Epithelial cell of prostate (primary cell): ENCODE measurements at regions not wholly inside any gene's neighbourhood (a gene's known extent, or its start where the extent isn't known, plus 50 kb on each side); places are given as distances from the start of the nearest gene placed in this dataset.

Source experiments
- DNase-seq: peaks from one replicate; pipeline ENCODE4 v3.0.0-alpha.2; 2011; ENCODE audit warnings: low read depth, low spot score
- H3K27ac ChIP-seq: fragments of 450-650 bp; 2 replicates; pipeline ENCODE4 v1.5.1; 2017; ENCODE audit warnings: mild to moderate bottlenecking

DNA sequence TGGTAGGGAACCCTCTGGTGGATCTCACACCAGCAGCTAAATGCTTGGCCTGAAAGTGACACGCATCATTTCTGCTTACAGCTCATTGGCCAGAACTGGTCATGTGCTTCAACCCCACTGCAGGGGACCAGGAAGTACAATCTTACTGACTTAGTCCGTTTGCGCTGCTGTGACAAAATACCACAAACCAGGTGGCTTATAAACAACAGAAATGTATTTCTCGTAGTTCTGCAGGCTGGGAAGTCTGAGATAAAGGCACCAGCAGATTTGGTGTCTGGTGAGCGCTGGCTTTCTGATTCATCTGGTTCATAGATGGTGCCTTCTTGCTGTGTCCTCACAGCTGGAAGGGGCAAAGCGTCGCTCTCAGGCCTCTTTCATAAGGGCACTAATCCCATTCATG, 77.4 kb upstream of the SELENOK start:
- DNase-seq, result no peak
- no peak overlapping the region for H3K27ac ChIP-seq

DNA sequence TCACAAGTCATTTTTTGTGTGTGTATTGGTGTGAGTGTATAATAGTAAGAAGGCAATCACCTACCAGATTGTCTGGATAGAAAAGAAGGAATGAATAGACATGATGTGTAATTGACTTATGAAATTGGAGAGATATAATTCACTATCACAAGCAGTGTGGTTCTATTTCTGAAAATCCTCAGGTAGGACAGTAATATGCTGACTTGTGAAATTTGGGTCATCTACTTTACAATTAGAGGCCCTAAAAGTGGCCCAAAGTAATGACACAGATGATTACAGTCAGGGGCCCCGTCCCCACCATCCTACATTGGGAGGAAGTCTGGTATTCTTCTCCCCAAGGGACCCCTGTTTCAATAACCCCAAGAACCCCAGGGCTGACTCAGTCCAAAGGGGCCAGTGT, 73.6 kb upstream of the SELENOK start:
- no peak for DNase-seq
- H3K27ac ChIP-seq, result no peak overlapping the region

DNA sequence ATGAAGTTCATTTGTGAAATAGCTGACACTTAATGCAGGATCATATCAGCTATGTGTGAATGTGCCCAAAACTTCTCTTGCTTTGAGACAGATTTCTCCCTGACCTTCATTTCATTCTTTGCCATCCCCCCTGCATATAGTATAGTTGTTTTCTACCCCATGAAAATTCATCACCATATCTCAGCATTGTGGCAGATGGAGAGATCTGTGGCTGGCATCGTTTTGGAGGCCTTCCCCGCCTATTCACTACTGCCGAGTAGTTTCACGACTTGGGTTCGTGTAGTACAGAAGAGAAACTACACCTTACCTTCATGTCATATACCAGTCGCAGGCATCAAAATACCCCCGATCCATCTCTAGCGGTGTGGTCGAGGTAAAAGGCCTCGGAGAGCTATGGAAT, 66.2 kb upstream of the SELENOK start:
- H3K27ac ChIP-seq, result no peak overlapping the region
- DNase-seq, result no peak

DNA sequence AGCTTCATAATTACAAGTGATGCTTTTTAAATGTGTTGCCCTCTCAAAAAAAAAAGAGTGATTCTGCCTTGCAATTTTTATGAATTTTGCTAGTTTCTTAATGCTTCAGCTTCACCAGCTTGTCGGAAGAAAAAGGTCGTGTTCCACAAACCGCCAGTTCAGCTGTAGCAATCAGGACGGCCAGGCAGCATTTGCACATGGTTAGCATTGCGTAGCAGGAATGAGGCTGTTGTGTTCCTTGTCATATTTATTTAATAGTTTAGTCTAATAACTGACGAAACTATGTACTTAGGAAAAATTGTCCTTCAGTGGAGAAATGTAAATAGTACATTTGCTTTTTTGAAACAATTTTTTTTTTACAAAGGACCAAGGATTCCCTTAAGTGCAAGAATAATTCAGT, 64.9 kb upstream of the SELENOK start:
- no peak overlapping the region for H3K27ac ChIP-seq
- no peak for DNase-seq

DNA sequence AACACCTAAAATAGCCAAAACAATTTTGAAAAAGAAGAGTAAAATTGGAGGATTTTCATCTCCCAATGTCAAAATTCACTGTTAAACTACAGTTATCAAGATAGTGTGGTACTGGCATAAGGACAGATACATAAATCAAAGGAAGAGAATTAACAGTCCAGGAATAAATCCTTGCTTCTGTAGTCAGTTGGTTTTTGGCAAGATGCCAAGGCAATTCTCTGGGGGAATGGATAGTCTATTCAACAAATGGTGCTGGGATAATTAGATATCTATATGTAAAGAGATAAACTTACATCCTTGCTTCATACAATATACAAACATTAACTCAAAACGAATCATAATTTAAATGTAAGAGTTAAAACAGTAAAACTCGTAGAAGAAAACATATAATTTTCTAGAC, 57.9 kb upstream of the SELENOK start:
- H3K27ac ChIP-seq, result no peak overlapping the region
- DNase-seq, result no peak

DNA sequence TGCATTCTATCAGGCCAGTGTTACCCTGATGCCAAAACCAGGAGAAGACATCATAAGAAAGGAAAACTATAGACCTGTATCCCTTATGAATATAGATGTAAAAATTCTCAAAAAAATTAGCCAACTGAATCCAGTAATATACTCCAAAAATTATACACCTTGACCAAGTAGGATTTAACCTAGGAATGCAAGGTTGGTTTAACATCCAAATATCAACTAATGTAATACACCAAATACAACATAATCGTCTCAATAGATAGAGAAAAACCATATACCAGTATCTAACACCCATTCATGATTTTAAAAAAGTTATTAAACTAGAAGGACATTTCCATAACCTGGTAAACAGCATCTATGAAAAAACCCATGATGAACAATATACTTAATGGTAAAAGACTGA, 56.5 kb upstream of the SELENOK start:
- H3K27ac ChIP-seq, result no peak overlapping the region
- no peak for DNase-seq

DNA sequence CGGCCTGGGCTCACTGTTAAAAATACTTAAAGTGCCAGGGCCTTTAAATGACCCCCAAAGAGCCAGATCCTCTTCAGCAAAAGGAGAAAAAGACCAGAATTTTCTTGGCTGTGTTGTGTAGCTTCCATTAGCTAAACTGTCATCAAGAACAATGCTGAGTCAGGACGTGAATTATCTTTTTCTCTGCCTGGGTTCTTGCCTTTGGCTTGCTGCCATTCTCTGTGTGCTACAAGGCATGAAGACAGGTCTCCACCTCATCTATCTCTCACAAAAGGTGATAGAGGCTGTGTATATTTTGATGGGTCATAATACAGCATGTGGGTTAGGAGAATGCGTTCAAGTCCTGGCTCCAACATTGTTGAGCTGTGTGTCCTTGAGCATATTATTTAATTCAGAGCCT, 52.4 kb upstream of the SELENOK start:
- H3K27ac ChIP-seq, result no peak overlapping the region
- no peak for DNase-seq

DNA sequence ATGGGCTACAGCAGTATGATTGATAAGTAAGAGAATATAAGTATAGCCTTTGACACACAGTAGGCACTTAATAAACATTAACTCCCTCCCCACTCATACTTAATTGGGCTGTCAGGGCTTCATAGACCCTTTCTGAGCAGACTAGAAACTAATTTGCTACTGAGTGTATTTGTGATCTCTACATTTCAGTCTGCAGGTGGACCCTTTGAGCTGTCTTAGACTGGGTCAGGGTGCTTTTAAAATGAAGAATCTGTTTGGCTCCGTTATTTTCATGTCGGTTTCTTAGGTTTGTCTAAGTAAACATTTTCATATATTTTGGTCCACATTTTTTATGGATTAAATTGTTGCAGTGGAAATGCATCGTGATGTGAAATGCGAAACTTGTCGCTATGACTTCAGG, 50.3 kb upstream of the SELENOK start:
- H3K27ac ChIP-seq, result no peak overlapping the region
- DNase-seq, result no peak
